GM23338 (cell line): ENCODE measurements at regions not wholly inside any gene's neighbourhood (a gene's known extent, or its start where the extent isn't known, plus 50 kb on each side); places are given as distances from the start of the nearest gene placed in this dataset.

Experiments
- CREB1 ChIP-seq: fragments of 250-450 bp; sonication (Bioruptor Pico); IDR thresholded peaks from 2 replicates; pipeline ENCODE4 v1.5.0; 2020; ENCODE audit warnings: low read depth, mild to moderate bottlenecking, moderate library complexity
- CTCF ChIP-seq, 2 experiments: fragments of 200-600 bp in 1 of 2; sonication (generic) in 1 of 2; conservative IDR thresholded peaks; 2 replicates each; pipeline versions ENCODE4 v1.5.1 to v1.6.1; 2016 to 2017; ENCODE audit warnings: antibody characterized with exemption in 2 of 2, low read depth in 2 of 2, mild to moderate bottlenecking in 2 of 2, moderate library complexity in 1 of 2
- EZH2 ChIP-seq: fragments of 200-600 bp; sonication (generic); IDR thresholded peaks from one replicate; pipeline ENCODE4 v1.8.0; 2017; ENCODE audit warnings: antibody characterized with exemption, mild to moderate bottlenecking, low read depth; ENCODE audit not compliant: unreplicated experiment
- POLR2AphosphoS5 ChIP-seq: IDR thresholded peaks from 2 replicates; pipeline ENCODE4 v1.6.1; 2016; ENCODE audit warnings: antibody characterized with exemption, low read depth
- ZNF114 ChIP-seq: fragments of 250-450 bp; sonication (Bioruptor Pico); IDR thresholded peaks from 2 replicates; pipeline ENCODE4 v1.5.0; 2020; ENCODE audit warnings: mild to moderate bottlenecking, moderate library complexity

GRCh38 chr9:129472651-129473102 is 148.2 kb downstream of the C9orf50 start:
- no peak for TF ChIP-seq POLR2AphosphoS5
- no peak for TF ChIP-seq CTCF (conservative IDR thresholded peaks at IDR 0.05; ENCODE audit: low read depth in 2 of 2)
- TF ChIP-seq EZH2: no peak
- TF ChIP-seq CREB1: no peak
- no peak for TF ChIP-seq ZNF114 (CRISPR knock-in tag)
